ACHN (cell line): ENCODE measurements at regions not wholly inside any gene's neighbourhood (a gene's known extent, or its start where the extent isn't known, plus 50 kb on each side); places are given as distances from the start of the nearest gene placed in this dataset.
"Not testable (repeated sequence)": the region's sequence is repeated elsewhere in the genome, so short reads cannot be mapped to it uniquely, and the experiment has no call there.

Experiments used
- DNase-seq: peaks from one replicate; pipeline ENCODE4 v3.0.0-alpha.2; 2015
- in situ Hi-C: cut with HindIII; loops from 2 replicates; pipeline ENCODE4 v1.10.0; 2017; ENCODE audit warnings: low sequenced_read_pairs, low pct_ligation_motif_present, low pct_unique_long_range_greater_than_20kb

DNA sequence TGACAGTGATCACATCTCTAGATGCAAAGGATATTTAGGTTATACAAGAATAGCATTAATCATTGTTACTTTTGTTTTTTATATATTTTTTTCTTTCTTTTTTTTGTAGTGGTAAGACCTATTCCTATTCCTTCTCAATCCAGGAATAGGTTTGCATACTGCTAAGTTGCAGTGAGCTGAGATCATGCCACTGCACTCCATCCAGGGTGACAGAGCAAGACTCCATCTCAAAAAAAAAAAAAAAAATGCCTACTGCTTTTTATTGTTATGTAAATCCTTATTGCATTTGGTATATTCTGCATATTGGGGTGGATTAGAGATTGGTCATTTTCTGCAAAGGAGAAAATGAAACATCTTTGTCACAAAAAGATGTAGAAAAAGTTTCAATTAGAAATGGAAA is 138.2 kb upstream of the FOLH1 start:
- DNase-seq, in situ Hi-C loops: not testable (repeated sequence)

DNA sequence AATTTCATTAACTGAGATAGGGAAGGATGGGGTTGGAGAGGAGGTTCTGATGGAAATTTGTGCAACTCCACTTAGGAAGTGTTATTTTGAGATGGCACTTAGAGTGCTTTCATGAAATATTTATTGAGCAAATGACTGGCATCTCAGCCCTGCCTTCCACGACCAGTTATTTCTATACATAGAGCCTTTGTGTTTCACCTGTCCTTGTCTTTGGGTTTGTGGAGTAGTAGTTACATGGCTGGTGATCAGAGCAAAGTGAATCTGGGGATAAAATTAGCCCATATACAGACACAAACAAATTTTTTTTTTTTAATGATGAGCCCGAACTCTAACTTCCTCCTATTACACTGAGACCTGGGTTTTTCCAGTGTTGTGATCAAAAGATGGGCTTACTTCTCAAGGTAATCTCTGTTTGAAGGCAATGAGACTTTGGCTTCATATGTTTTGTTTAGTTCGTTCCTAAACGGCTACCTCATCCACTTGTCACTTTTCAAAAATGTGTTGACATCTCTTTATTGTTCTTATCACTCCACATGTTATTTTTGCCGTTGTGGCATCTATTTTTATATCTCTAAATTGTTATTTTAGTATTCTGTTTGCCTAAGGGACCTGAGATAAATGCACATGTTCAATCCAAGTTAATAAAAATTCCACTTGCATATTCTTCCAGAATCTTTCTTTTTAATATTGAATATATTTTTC is 120.2 kb upstream of the FOLH1 start:
- DNase-seq, in situ Hi-C loops: not testable (repeated sequence)

DNA sequence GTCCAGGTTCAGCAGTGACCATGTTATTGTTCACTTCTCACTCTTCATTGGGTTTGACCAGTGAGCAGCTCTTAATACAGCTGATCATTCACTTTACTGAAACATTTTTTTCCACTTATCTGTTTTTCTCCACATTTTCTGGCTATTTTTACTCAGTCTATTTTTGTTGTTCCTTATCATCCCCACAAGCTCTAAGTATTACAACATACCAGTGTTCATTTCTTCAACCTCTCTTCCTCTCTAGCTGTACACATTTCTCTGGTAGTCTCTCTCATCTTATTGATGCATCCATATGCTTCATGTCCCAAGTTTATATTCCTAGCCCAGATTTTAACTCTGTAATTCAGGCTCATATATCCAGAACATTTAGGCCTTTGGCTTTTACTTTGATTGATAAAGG is 119.4 kb upstream of the FOLH1 start:
- DNase-seq, in situ Hi-C loops: not testable (repeated sequence)

DNA sequence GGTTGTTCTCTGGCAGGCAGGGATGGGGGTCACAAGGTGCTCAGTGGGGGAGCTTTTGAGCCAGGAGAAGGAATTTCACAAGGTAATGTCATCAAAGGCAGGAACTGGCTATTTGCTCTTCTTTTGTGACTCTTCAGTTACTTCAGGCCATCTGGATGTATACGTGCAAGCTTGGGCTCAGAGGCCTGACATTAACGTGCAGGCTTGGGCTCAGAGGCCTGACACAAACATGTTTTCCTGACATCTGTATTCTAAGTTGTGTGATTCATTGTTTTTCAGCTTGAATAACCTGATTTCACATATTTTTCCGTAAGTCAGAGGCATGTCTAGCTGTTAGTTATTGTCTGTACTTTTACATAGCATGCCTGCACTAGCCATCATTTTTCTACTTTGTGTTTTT is 118.2 kb upstream of the FOLH1 start:
- in situ Hi-C loops, DNase-seq: not testable (repeated sequence)

DNA sequence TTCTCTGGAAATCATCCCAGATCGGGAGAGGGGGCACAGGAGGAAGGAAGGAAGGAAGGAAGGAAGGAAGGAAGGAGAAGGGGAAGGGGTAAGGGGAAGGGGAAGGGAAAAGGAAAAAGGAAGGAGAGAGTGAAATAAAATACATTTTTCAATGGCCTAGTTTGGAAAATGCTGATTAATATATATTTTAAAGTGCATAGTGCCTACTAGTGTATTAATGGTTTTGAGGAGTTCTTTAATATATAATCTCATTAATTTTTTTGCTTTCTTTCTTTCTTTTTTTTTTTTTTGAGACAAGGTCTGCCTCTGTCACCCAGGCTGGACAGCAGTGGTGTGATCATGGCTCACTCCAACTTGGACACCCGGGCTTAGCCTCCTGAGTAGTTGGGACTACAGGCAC is 107.8 kb upstream of the FOLH1 start:
- no peak for DNase-seq
- in situ Hi-C loops = no loop called here

DNA sequence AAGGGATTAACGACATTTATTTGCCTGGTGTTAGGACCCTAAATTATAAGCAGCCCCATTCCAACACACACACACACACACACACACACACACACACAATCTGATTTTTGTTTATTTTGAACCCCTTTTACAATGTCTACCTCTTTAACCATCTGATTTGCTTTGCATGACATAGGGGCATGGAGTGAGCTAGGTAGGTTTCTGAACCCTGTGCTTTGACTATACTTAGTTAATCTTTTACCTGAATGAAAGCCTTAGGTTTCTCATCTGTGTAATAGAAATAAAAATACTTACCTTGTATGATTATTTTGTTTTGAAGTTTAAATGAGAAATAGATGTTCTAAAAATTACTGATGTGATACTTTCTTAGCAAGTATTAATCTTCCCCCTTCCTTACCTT is 94.7 kb upstream of the FOLH1 start:
- no peak for DNase-seq

DNA sequence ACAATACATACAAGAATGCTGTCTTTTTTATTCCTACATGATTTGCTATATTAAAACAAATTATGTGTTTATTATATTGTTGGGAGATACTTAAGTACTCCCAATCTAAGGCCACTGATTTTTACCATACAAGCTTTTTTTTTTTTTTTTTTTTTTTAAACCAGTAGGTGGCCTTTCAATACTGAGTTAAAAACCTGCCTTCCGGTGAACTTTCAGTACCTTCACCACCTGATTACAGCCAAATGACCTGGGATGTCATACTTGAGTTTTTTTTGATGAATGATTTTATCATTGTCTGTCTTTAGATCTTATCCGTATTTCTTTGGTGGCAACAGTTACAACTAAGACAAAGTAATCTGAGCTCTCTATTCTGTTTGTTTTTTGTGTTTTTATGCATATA is 94.0 kb upstream of the FOLH1 start:
- in situ Hi-C loops = no loop called here
- no peak for DNase-seq

More for the DNA sequence above, 94.7 kb upstream of the FOLH1 start:
- in situ Hi-C loops = no loop called here

DNA sequence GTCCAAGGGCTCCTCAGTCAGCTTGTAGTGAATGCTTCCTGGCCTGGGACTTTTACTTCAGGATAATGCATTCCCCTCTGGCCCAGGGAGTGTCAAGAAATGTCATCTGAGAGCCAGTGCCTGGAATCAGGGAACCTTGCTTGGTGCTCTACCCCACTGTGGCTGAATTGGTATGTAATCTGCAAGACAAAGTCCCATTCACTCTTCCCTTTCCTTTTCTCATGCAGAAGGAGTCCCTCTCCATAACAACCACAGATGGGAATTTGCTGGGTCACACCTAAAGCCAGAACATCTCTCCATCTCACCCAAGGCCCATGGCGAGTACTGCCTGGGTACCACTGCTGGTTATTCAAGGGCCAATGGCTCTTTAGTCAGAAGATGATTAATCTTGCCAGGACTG is 89.6 kb upstream of the FOLH1 start:
- in situ Hi-C loops = not testable (repeated sequence)

DNA sequence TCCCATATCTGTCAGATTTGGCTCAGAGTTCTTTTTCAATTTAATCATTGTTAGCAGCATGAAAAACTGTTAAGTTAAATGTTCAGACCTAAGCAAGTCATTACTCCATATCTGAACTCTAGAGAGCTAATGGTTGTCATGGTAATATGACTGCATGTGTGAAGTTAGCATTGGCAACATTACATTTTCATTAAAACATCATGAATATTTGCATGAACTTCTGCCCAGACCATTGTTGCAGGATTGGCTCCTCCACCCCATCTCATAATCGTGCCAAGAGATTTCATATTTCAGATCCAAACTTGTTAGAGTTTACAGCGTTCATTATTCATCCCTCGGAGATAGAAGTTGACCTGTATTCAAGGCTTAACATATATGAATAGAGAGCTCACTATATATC is 75.5 kb upstream of the FOLH1 start:
- DNase-seq, in situ Hi-C loops: not testable (repeated sequence)

More for the DNA sequence above, 89.6 kb upstream of the FOLH1 start:
- not testable (repeated sequence) for DNase-seq

DNA sequence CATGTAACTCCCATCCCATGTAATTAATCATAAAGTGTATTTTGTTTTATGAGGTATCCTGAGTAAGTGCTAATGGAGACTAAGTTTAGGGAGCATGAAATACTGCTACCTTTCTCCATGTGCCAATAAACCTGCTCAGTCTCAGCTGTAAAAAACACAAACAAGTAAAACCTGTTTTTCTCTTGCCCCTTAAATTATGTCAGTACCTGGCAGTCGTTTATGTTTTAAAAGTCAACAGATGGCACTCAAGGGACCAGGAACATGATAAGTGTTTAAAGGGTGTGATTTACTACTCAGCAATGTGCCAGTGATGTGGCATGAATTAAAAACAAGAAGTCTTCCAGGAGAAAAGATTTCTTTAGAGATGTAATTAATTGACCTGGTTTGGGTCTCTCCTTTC is 74.9 kb upstream of the FOLH1 start:
- in situ Hi-C loops, DNase-seq: not testable (repeated sequence)

DNA sequence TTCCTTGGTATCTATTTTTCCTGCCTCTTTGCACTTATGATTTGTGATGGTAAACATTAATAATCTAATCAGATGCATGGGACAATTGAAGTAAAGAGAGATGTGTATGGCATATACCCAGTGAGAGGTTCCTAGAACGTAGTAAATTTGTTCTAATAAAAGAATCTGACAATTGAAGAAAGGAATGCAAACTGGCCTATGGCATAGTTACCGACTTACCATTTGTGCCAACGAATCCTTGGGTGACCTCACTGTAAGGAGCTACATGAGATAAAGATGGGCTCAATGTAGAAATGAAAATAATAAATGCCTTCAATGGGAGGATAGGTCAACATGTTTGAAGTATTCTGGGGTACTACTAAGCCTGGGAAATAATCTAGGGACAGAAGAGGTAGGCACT is 73.7 kb upstream of the FOLH1 start:
- in situ Hi-C loops, DNase-seq: not testable (repeated sequence)

DNA sequence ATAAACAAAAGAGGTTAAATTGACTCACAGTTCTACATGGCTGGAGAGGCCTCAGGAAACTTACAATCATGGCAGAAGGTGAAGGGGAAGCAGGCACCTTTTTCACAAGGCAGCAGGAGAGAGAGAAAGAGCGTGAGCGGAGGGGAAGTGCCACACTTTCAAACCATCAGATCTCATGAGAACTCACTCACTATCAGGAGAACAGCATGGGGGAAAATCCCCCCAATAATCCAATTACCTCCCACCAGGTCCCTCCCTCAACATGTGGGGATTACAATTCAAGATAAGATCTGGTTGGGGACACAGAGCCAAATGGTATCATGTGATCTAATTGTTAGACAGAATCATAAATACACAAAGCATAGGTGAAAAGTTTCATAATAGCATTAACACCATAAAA is 69.5 kb upstream of the FOLH1 start:
- in situ Hi-C loops, DNase-seq: not testable (repeated sequence)
